PC-3 (cell line): ENCODE measurements at regions not wholly inside any gene's neighbourhood (a gene's known extent, or its start where the extent isn't known, plus 50 kb on each side); places are given as distances from the start of the nearest gene placed in this dataset.

ENCODE experiments used
- ATAC-seq: fragments of 200-7000 bp; cut with Tn5 transposase; 2 replicates; pipeline ENCODE4 v1.9.1; 2020; ENCODE audit warnings: mild to moderate bottlenecking, moderate library complexity
- BruUV-seq: library from RNA; stranded (reverse); fragments of 400-500 nt; replicated peaks from 2 replicates; lab custom pipeline; 2021; lab: Mats Ljungman, UMichigan
- CTCF ChIA-PET: fragments of 300-600 bp; sonication (Branson Sonifier 250); formaldehyde crosslinking; loops from one replicate; lab custom pipeline; 2022; ENCODE audit warnings: antibody characterized with exemption; lab: Charles Lee
- POLR2A ChIA-PET: fragments of 300-600 bp; sonication (Branson Sonifier 250); formaldehyde crosslinking; loops from one replicate; lab custom pipeline; 2022; ENCODE audit warnings: antibody characterized with exemption; ENCODE audit not compliant: unreplicated experiment; lab: Charles Lee
- DNase-seq: peaks from one replicate; pipeline ENCODE4 v3.0.0-alpha.2; 2015
- H2AFZ ChIP-seq: fragments of 300-600 bp; sonication (generic); 2 replicates; pipeline ENCODE4 v1.6.0; 2016; ENCODE audit warnings: antibody characterized with exemption, low read length
- H3F3A ChIP-seq: fragments of 300-600 bp; sonication (generic); one replicate; pipeline ENCODE4 v1.6.0; 2017; ENCODE audit warnings: antibody characterized with exemption, low read length, control low read depth, mild to moderate bottlenecking; ENCODE audit not compliant: unreplicated experiment
- H3K27ac ChIP-seq: fragments of 300-600 bp; sonication (generic); 2 replicates; pipeline ENCODE4 v1.5.1; 2016; ENCODE audit warnings: mild to moderate bottlenecking, low read length
- H3K27me3 ChIP-seq: fragments of 300-600 bp; sonication (generic); 2 replicates; pipeline ENCODE4 v1.6.1; 2016; ENCODE audit warnings: low read length, mixed read lengths
- H3K36me3 ChIP-seq: fragments of 300-600 bp; sonication (generic); 2 replicates; pipeline ENCODE4 v1.6.1; 2016; ENCODE audit warnings: low read depth, mixed run types, low read length, mixed read lengths
- H3K4me1 ChIP-seq: fragments of 300-600 bp; sonication (generic); 2 replicates; pipeline ENCODE4 v1.5.1; 2016; ENCODE audit warnings: low read length; ENCODE audit not compliant: insufficient read depth
- H3K4me2 ChIP-seq: fragments of 300-600 bp; sonication (generic); 2 replicates; pipeline ENCODE4 v1.6.0; 2016; ENCODE audit warnings: low read length
- H3K4me3 ChIP-seq: fragments of 300-600 bp; sonication (generic); 2 replicates; pipeline ENCODE4 v1.5.1; 2016; ENCODE audit warnings: mild to moderate bottlenecking, low read length, mixed read lengths
- H3K79me2 ChIP-seq: fragments of 300-600 bp; sonication (generic); 2 replicates; pipeline ENCODE4 v1.6.1; 2017; ENCODE audit warnings: low read length, mixed read lengths
- H3K9ac ChIP-seq: fragments of 300-600 bp; sonication (generic); 2 replicates; pipeline ENCODE4 v1.6.0; 2016; ENCODE audit warnings: mild to moderate bottlenecking, low read length
- H3K9me2 ChIP-seq: fragments of 300-600 bp; sonication (generic); replicated peaks from 2 replicates; pipeline ENCODE4 v1.6.1; 2016; ENCODE audit warnings: mixed run types, low read length, mixed read lengths
- H3K9me3 ChIP-seq: fragments of 300-600 bp; sonication (generic); 2 replicates; pipeline ENCODE4 v1.6.1; 2016; ENCODE audit warnings: low read length, mixed read lengths
- H4K20me1 ChIP-seq: fragments of 300-600 bp; sonication (generic); 2 replicates; pipeline ENCODE4 v1.6.1; 2016; ENCODE audit warnings: low read length, mixed read lengths
- EZH2 ChIP-seq: fragments of 300-600 bp; sonication (generic); IDR thresholded peaks from one replicate; pipeline ENCODE4 v1.6.1; 2017; ENCODE audit warnings: antibody characterized with exemption, mild to moderate bottlenecking, low read length; ENCODE audit not compliant: unreplicated experiment
- EZH2phosphoT487 ChIP-seq: fragments of 300-600 bp; sonication (generic); IDR thresholded peaks from 2 replicates; pipeline ENCODE4 v1.6.1; 2018; ENCODE audit warnings: mild to moderate bottlenecking, antibody characterized with exemption, low read length, borderline replicate concordance
- intact Hi-C: fragments of 100-400 bp; cut with micrococcal nuclease; formaldehyde crosslinking; loops from 2 replicates; pipeline ENCODE4 v1.9.0; 2023
- TF ChIP-seq, protein P1 (sequence below): fragments of 300-600 bp; sonication (generic); conservative IDR thresholded peaks from 2 replicates; pipeline ENCODE4 v1.5.1; 2017; ENCODE audit warnings: antibody characterized with exemption, low read depth, mild to moderate bottlenecking, low read length

DNA sequence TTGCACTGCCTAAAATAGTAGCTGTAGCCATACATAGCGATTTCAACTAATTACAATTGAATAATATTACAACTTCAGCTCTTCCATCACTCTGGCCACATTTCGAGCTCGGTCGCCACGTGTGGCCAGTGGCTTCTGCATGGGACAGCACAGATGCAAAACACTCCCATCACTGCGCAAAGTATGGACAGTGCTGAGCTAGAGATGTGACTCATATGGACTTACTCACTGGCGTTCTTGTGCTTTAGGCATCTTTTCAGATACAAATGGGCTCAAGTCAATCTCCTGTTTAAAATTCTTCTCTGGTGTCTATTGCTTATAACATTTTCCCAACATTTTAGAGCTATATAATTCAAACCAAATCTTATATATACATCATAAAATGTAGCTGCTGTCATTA, 222.7 kb downstream of the ELAVL2 start:
- H3K79me2 ChIP-seq: no peaks in the 10 kb centered on the region
- no TSS peak for BruUV-seq
- POLR2A ChIA-PET: no interaction called here
- no peak overlapping the region for H3K9ac ChIP-seq
- no peaks in the 10 kb centered on the region for H3K9me2 ChIP-seq
- H3K4me2 ChIP-seq: no peak overlapping the region
- CTCF ChIA-PET: no interaction called here
- peaks cover 10% of the 10 kb centered on the region for H3F3A ChIP-seq
- no peaks in the 10 kb centered on the region for H3K9me3 ChIP-seq
- H3K4me1 ChIP-seq: peaks cover 67% of the 10 kb centered on the region
- H3K27ac ChIP-seq: no peak overlapping the region
- no peaks in the 10 kb centered on the region for H3K27me3 ChIP-seq
- intact Hi-C loops: no loop called here
- ATAC-seq: no peak
- no peaks in the 10 kb centered on the region for H4K20me1 ChIP-seq
- TF ChIP-seq EZH2: no peak
- TF ChIP-seq EZH2phosphoT487: no peak
- TF ChIP-seq, protein P1, sequence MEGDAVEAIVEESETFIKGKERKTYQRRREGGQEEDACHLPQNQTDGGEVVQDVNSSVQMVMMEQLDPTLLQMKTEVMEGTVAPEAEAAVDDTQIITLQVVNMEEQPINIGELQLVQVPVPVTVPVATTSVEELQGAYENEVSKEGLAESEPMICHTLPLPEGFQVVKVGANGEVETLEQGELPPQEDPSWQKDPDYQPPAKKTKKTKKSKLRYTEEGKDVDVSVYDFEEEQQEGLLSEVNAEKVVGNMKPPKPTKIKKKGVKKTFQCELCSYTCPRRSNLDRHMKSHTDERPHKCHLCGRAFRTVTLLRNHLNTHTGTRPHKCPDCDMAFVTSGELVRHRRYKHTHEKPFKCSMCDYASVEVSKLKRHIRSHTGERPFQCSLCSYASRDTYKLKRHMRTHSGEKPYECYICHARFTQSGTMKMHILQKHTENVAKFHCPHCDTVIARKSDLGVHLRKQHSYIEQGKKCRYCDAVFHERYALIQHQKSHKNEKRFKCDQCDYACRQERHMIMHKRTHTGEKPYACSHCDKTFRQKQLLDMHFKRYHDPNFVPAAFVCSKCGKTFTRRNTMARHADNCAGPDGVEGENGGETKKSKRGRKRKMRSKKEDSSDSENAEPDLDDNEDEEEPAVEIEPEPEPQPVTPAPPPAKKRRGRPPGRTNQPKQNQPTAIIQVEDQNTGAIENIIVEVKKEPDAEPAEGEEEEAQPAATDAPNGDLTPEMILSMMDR: no peak
- H2AFZ ChIP-seq: no peak overlapping the region
- peaks cover 28% of the 10 kb centered on the region for H3K36me3 ChIP-seq
- H3K4me3 ChIP-seq: no peak overlapping the region
- DNase-seq: no peak

DNA sequence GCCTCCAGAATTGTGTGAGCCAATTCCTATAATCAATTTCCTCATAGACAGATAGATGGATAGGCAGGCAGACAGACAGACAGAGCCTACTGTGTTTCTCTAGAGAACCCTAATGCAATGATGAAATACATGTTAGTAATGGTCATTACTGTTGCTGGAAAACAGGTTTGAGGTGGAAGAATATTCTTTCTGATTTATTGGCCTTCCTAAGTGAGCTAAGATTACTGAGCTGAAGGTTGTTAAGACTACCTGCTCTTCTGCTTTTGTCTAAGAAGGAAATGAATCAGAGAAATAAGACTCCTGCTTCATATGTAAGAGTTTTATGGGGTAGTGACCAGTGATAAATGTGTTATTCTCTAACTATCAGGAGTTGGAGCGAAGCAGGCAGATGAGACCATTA, 219.9 kb downstream of the ELAVL2 start:
- Histone ChIP-seq H4K20me1 (no peaks in the 10 kb centered on the region), H3K27ac (peak overlapping the region; percentile 90), H3K9me3 (no peaks in the 10 kb centered on the region), H3K4me3 (no peak overlapping the region), H3F3A (peaks cover 10% of the 10 kb centered on the region), H3K9me2 (no peaks in the 10 kb centered on the region), H3K4me1 (peaks cover 47% of the 10 kb centered on the region), H3K27me3 (no peaks in the 10 kb centered on the region), H3K4me2 (peak overlapping the region; percentile 35), H3K36me3 (peaks cover 28% of the 10 kb centered on the region), H3K9ac (peak overlapping the region; percentile 29; the same call in 1 of the 2 replicates), H3K79me2 (no peaks in the 10 kb centered on the region), H2AFZ (no peak overlapping the region)
- CTCF ChIA-PET: interaction anchor here (0.8 kb wide), 1 partner anchor 114 kb away, joined by 3 read pairs; no protein-coding TSS in a partner anchor
- TF ChIP-seq EZH2: no peak
- POLR2A ChIA-PET: interaction anchor here (0.6 kb wide), 1 partner anchor 381 kb away, joined by 3 read pairs; no protein-coding TSS in a partner anchor
- peak; percentile 82 for DNase-seq
- intact Hi-C loops: no loop called here
- peak; percentile 82 for ATAC-seq
- no TSS peak for BruUV-seq

DNA sequence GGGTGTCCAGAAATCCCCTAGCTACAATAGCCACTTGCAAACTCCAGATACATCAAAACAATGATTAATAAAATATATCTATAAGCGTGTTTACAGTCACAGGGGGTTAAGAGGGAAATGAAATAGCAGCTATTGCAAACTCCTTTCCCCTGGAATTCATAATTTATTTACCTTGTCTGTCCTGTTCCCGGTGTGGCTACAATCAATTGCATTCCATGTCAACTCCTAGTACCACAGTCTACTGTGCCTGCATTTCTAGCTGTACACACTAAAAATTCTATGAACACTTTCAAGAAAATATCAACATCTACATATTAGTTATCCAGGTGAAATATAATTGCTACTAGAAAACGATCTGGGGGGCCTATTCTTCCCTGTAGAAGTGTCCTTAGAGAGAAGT, 217.6 kb downstream of the ELAVL2 start:
- Histone ChIP-seq H3K79me2 (no peaks in the 10 kb centered on the region), H3K27ac (no peak overlapping the region), H3K4me1 (peaks cover 32% of the 10 kb centered on the region), H3K9me3 (no peaks in the 10 kb centered on the region), H4K20me1 (no peaks in the 10 kb centered on the region), H3K9ac (no peak overlapping the region), H2AFZ (no peak overlapping the region), H3K27me3 (no peaks in the 10 kb centered on the region), H3K4me2 (no peak overlapping the region), H3F3A (peaks cover 10% of the 10 kb centered on the region), H3K9me2 (no peaks in the 10 kb centered on the region), H3K4me3 (no peak overlapping the region), H3K36me3 (peaks cover 22% of the 10 kb centered on the region)
- ChIA-PET POLR2A (interaction anchor here (0.5 kb wide), 1 partner anchor 70 kb away, joined by 3 read pairs; no protein-coding TSS in a partner anchor), CTCF (no interaction called here)
- no peak for TF ChIP-seq EZH2phosphoT487
- BruUV-seq: no TSS peak
- intact Hi-C loops: no loop called here
- DNase-seq: no peak
- no peak for ATAC-seq

DNA sequence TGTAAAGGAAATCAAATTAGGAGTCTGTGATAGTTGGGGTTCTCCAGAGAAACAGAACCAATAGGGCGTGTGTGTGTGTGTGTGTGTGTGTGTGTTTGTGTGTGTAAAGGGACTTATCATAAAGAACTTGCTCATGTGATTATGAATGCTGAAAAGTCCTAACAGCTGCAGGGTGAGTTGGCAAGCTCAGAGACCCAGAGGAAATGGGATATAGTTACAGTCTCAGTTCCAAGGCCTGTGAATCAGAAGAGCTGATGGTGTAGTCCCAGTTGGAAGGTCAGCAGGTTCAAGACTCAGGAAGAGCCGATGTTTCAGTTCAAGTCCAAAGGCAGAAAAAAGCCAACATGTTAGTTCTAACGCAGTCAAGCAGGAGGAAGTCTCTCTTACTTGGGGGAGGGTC, 214.2 kb downstream of the ELAVL2 start:
- POLR2A ChIA-PET: no interaction called here
- Histone ChIP-seq H2AFZ (no peak overlapping the region), H3K9ac (no peak overlapping the region), H3K36me3 (0 out of 2 replicates have a peak, but pooled peaks cover 13% of the 10 kb centered on the region), H3K4me1 (peaks cover 14% of the 10 kb centered on the region), H3K4me2 (no peak overlapping the region), H3K9me2 (no peaks in the 10 kb centered on the region), H3K27ac (no peak overlapping the region), H3K9me3 (no peaks in the 10 kb centered on the region), H3K27me3 (no peaks in the 10 kb centered on the region), H3F3A (no peaks in the 10 kb centered on the region), H3K79me2 (no peaks in the 10 kb centered on the region), H3K4me3 (no peak overlapping the region), H4K20me1 (no peaks in the 10 kb centered on the region)
- no TSS peak for BruUV-seq
- DNase-seq: no peak
- ATAC-seq: no peak; the same call in 1 of the 2 replicates
- CTCF ChIA-PET: no interaction called here
- TF ChIP-seq, protein P1: no peak
- TF ChIP-seq EZH2: no peak
- no peak for TF ChIP-seq EZH2phosphoT487
- intact Hi-C loops: no loop called here
